K562 (cell line): ENCODE measurements at regions not wholly inside any gene's neighbourhood (a gene's known extent, or its start where the extent isn't known, plus 50 kb on each side); places are given as distances from the start of the nearest gene placed in this dataset.

Experiments used
- COPS2 ChIP-seq: fragments of 450-650 bp; conservative IDR thresholded peaks from 2 replicates; pipeline ENCODE4 v1.6.1; 2016; ENCODE audit warnings: mild to moderate bottlenecking, moderate library complexity
- RFX5 ChIP-seq: IDR thresholded peaks from 2 replicates; pipeline ENCODE4 v1.6.1; 2011; ENCODE audit warnings: low read depth, mild to moderate bottlenecking, improper control_type of control experiment, low read length
- SMAD1 ChIP-seq: fragments of 150-350 bp; IDR thresholded peaks from 2 replicates; pipeline ENCODE4 v1.6.1; 2014; ENCODE audit warnings: low read length, low read depth; ENCODE audit not compliant: partially characterized antibody
- TFAM ChIP-seq: fragments of 250-450 bp; sonication (Bioruptor Pico); conservative IDR thresholded peaks from 2 replicates; pipeline ENCODE4 v1.5.0; 2021; ENCODE audit warnings: mild to moderate bottlenecking, moderate library complexity
- TFE3 ChIP-seq: fragments of 450-650 bp; formaldehyde crosslinking; IDR thresholded peaks from 2 replicates; pipeline ENCODE4 v1.4.0; 2020; ENCODE audit warnings: mild to moderate bottlenecking, mixed read lengths
- ZNF140 ChIP-seq: fragments of 250-450 bp; sonication (Bioruptor Pico); IDR thresholded peaks from 2 replicates; pipeline ENCODE4 v1.8.0; 2021; ENCODE audit warnings: moderate library complexity, mild to moderate bottlenecking, inconsistent platforms
- ZNF57 ChIP-seq: fragments of 450-650 bp; formaldehyde crosslinking; IDR thresholded peaks from 2 replicates; pipeline ENCODE4 v1.4.0; 2020; ENCODE audit warnings: mild to moderate bottlenecking, moderate library complexity
- TF ChIP-seq, protein P1 (sequence below): sonication (generic); formaldehyde crosslinking; IDR thresholded peaks from 2 replicates; pipeline ENCODE4 v1.8.0; 2023; ENCODE audit warnings: missing genetic modification reagents, mild to moderate bottlenecking, borderline replicate concordance

- TF ChIP-seq RFX5: no peak
- no peak for TF ChIP-seq SMAD1
- no peak for TF ChIP-seq TFAM (CRISPR knock-in tag)
- no peak for TF ChIP-seq COPS2
- no peak for TF ChIP-seq ZNF57 (CRISPR knock-in tag)
- TF ChIP-seq ZNF140 (CRISPR knock-in tag): no peak
- no peak for TF ChIP-seq TFE3 (CRISPR knock-in tag)
- TF ChIP-seq, protein P1, sequence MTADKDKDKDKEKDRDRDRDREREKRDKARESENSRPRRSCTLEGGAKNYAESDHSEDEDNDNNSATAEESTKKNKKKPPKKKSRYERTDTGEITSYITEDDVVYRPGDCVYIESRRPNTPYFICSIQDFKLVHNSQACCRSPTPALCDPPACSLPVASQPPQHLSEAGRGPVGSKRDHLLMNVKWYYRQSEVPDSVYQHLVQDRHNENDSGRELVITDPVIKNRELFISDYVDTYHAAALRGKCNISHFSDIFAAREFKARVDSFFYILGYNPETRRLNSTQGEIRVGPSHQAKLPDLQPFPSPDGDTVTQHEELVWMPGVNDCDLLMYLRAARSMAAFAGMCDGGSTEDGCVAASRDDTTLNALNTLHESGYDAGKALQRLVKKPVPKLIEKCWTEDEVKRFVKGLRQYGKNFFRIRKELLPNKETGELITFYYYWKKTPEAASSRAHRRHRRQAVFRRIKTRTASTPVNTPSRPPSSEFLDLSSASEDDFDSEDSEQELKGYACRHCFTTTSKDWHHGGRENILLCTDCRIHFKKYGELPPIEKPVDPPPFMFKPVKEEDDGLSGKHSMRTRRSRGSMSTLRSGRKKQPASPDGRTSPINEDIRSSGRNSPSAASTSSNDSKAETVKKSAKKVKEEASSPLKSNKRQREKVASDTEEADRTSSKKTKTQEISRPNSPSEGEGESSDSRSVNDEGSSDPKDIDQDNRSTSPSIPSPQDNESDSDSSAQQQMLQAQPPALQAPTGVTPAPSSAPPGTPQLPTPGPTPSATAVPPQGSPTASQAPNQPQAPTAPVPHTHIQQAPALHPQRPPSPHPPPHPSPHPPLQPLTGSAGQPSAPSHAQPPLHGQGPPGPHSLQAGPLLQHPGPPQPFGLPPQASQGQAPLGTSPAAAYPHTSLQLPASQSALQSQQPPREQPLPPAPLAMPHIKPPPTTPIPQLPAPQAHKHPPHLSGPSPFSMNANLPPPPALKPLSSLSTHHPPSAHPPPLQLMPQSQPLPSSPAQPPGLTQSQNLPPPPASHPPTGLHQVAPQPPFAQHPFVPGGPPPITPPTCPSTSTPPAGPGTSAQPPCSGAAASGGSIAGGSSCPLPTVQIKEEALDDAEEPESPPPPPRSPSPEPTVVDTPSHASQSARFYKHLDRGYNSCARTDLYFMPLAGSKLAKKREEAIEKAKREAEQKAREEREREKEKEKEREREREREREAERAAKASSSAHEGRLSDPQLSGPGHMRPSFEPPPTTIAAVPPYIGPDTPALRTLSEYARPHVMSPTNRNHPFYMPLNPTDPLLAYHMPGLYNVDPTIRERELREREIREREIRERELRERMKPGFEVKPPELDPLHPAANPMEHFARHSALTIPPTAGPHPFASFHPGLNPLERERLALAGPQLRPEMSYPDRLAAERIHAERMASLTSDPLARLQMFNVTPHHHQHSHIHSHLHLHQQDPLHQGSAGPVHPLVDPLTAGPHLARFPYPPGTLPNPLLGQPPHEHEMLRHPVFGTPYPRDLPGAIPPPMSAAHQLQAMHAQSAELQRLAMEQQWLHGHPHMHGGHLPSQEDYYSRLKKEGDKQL (CRISPR knock-in tag): no peak
These were observed 123.4 kb downstream of the FAM124B start (continued) for GRCh38 chr2:224278531-224278930.
